DMS 273 (cell line): ENCODE measurements at regions not wholly inside any gene's neighbourhood (a gene's known extent, or its start where the extent isn't known, plus 50 kb on each side); places are given as distances from the start of the nearest gene placed in this dataset.

Experiments used
- DNase-seq: peaks from one replicate; lab custom pipeline; 2025; ENCODE audit not compliant: unreplicated experiment; lab: John Stamatoyannopoulos, UW

DNA sequence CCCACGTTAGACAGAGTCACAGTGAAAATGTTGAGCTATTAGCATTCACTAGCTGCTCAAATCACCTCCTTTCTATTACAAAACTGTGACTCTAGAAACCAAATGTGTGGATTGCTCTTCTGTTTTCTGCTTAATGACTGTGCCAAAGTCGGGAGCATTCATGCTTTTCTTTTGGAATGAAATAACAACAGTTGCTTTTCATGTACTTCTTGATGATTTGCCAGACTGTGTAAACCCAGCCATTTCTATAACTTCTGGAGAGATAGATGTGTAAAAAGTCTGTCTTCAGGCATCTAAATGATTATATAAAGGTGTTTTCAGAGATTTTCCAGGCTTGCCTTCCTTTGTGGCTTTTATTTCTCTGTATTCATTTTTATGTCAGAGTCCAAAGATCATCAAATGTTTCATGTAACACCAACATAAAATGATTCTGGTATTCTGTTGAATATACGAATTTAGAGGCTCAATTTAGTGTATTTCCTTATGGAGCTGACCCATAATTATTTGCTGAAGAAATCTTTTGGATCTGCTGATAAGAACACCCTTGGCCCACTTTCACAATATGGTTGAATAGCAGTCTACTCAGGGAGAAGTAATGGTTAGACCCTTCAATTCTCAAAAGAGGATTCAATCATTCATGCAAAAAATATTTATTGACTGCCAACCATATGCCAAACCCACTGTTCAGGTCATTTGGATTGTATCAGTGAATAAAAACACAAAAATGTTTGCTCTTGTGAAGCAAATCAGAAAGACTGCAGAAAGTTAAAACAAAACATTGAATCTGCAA, 581.2 kb downstream of the CDH18 start:
- peak; percentile 15 for DNase-seq

- DNase-seq = no peak
Observed at GRCh38 chr5:19408149-19408548, 579.9 kb downstream of the CDH18 start.

DNA sequence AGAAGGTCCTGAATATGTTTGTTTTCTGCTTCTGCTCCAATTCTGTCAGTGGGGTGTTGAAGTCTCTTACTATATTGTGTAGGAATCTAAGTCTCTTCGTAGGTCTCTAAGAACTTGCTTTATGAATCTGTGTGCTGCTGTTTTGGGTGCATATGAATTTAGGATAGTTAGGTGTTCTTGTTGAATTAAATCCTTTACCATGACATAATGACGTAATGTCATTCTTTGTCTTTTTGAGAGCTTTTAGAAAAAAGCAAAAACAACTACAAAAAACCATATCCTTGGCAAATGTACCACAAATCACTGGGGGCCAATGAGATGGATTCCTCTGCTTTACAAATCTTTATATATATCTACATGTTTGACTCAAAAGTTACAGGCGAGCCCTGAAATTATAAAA, 576.1 kb downstream of the CDH18 start:
- no peak for DNase-seq
